CD4-positive, alpha-beta T cell treated with Interferon gamma for 1 hour (primary cell): ENCODE measurements at regions not wholly inside any gene's neighbourhood (a gene's known extent, or its start where the extent isn't known, plus 50 kb on each side); places are given as distances from the start of the nearest gene placed in this dataset.

Experiments used
- DNase-seq: peaks from one replicate; pipeline ENCODE4 v3.0.0-alpha.2; 2020

GRCh38 chr2:6429210-6429986 is 436.3 kb downstream of the CMPK2 start:
- no peak for DNase-seq

- no peak for DNase-seq
Observed at GRCh38 chr2:6434438-6434837, 431.3 kb downstream of the CMPK2 start.

- DNase-seq: no peak
Observed at GRCh38 chr2:6441800-6442199, 423.9 kb downstream of the CMPK2 start.

GRCh38 chr2:6442252-6442985 is 423.3 kb downstream of the CMPK2 start:
- no peak for DNase-seq

GRCh38 chr2:6443061-6443823 is 422.5 kb downstream of the CMPK2 start:
- no peak for DNase-seq

GRCh38 chr2:6444514-6444913 is 421.2 kb downstream of the CMPK2 start:
- no peak for DNase-seq

- no peak for DNase-seq
Observed at GRCh38 chr2:6445156-6445555, 420.6 kb downstream of the CMPK2 start.

- no peak for DNase-seq
Observed at GRCh38 chr2:6446938-6447608, 418.6 kb downstream of the CMPK2 start.

- no peak for DNase-seq
Observed at GRCh38 chr2:6448893-6449292, 416.8 kb downstream of the CMPK2 start.

GRCh38 chr2:6449343-6449742 is 416.4 kb downstream of the CMPK2 start:
- DNase-seq: no peak

- DNase-seq: no peak
Observed at GRCh38 chr2:6452702-6453481, 412.8 kb downstream of the CMPK2 start.

- DNase-seq: no peak
Observed at GRCh38 chr2:6454286-6454990, 411.3 kb downstream of the CMPK2 start.

GRCh38 chr2:6459138-6459537 is 406.6 kb downstream of the CMPK2 start:
- DNase-seq: no peak

GRCh38 chr2:6470518-6470917 is 395.2 kb downstream of the CMPK2 start:
- DNase-seq: no peak

- DNase-seq: no peak
Observed at GRCh38 chr2:6471419-6471818, 394.3 kb downstream of the CMPK2 start.

- no peak for DNase-seq
Observed at GRCh38 chr2:6474161-6475140, 391.3 kb downstream of the CMPK2 start.

- no peak for DNase-seq
Observed at GRCh38 chr2:6475155-6475940, 390.4 kb downstream of the CMPK2 start.

GRCh38 chr2:6480514-6480913 is 385.2 kb downstream of the CMPK2 start:
- no peak for DNase-seq

GRCh38 chr2:6482256-6482655 is 383.5 kb downstream of the CMPK2 start:
- no peak for DNase-seq
